ENCODE measurements at regions not wholly inside any gene's neighbourhood (a gene's known extent, or its start where the extent isn't known, plus 50 kb on each side); places are given as distances from the start of the nearest gene placed in this dataset.

DNA sequence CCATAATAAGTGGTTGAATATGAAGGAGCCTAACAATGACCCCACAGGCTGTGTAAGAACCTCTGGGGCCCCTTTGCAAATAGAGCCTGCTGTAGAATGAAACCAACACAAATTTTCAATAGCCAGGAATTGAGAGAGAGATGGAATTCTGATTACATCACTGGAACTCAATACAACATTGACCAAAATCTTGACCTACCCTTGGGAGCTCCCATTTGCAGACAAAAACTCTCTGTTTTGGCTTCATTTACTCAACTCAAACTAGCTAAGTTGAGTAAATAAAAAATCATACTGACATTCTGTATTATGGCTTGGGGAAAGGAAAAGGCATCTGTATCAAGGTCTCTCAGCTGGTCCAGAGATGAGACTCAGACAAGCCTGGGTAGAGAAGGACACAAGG lies 91.0 kb downstream of the TBX3 start:
- TF ChIP-seq ZNF274 (IDR thresholded peaks at IDR 0.05; ENCODE audit: low read depth, low read length) (no peak), YY1 (IDR thresholded peaks at IDR 0.05; ENCODE audit: insufficient read depth, insufficient read length) (no peak)
